ENCODE measurements at regions not wholly inside any gene's neighbourhood (a gene's known extent, or its start where the extent isn't known, plus 50 kb on each side); places are given as distances from the start of the nearest gene placed in this dataset.

GRCh38 chr20:41879123-41879522 lies 260.9 kb upstream of the CHD6 start:
- DNase-seq, result no peak

- DNase-seq, result no peak
These were observed 259.7 kb upstream of the CHD6 start for GRCh38 chr20:41877911-41878310.

DNA sequence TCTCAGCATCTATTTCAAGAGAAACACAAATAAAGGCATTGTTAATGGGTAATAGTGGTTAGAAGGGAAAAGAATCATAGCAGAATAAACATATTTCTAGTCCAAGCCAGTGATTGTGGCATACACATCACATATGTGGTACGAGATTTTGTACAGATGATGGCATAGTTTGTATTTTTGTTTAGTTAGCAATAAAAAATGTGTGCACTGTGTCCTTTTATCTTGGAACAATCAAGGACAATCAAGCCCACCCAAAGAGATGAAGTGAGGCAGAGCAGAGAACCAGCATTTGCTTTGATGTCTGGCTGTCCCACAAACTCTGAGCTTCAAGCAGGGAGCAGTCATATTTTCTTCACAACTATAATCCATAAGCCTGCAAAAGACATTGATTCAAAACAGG lies 256.5 kb upstream of the CHD6 start:
- DNase-seq, result no peak

DNA sequence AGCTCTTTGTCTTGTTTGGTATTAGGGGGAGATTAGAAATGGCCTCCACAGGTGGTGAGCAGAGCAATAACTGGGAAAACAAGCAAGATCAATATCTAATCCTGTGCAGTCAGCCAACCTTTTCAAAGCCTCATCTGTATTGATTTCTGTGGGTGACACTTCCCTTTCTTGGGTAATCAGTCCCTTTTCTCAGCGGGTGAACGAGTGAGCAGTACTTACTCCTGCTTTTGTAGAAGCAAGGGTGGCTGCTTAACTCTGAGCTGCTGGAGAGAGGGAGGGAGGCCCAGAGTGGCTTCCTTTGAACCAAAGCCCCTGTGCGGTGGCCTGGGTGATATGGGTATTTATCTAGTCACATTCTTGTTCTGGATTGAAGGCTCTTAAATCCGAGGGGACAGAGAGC lies 254.8 kb upstream of the CHD6 start:
- no peak for DNase-seq

- no peak for DNase-seq
These were observed 252.8 kb upstream of the CHD6 start for GRCh38 chr20:41870869-41871462.

DNA sequence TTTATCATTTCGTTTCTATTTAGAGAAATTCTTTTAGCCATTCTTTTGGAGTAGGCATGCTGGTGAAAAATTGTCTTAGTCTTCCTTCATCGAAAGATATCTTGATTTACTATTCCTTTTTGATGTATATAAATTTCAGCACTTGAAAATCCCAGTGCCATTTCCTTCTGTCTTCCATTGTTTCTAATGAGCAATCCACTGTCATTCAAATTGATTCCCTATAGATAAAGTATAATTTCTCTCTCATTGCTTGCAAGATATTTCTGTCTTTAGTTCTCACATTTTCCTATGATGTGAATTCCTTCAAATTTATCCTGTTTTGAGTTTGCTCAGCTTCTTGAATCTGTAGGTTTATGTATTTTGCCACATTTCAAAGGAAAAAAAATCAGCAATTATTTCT lies 251.1 kb upstream of the CHD6 start:
- DNase-seq, result no peak

- DNase-seq, result no peak
These were observed 247.8 kb upstream of the CHD6 start for GRCh38 chr20:41865938-41866337.

- DNase-seq, result no peak
These were observed 244.3 kb upstream of the CHD6 start for GRCh38 chr20:41862476-41862875.

GRCh38 chr20:41861772-41862422 lies 243.7 kb upstream of the CHD6 start:
- no peak for DNase-seq

- DNase-seq, result no peak
These were observed 236.6 kb upstream of the CHD6 start for GRCh38 chr20:41854765-41855164.

DNA sequence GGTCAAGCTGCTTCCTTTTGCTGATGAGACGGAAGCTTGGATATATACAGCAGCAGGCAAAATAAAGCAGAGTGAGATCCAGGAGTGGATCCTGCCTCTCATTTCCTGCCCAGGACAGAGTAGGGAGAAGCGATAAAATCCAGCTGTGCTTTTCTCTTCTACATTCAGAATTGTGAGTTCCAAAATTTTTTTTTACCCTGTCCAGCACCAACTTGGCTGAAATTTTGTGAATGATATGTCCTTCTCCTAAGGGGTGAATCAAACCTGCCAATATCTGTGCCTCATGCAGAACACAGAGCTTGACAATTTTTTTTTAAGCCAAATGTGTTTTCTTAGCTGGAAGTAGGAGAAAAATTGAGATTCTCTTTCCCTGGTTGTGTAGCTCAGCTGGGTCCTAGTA lies 235.6 kb upstream of the CHD6 start:
- DNase-seq, result no peak

DNA sequence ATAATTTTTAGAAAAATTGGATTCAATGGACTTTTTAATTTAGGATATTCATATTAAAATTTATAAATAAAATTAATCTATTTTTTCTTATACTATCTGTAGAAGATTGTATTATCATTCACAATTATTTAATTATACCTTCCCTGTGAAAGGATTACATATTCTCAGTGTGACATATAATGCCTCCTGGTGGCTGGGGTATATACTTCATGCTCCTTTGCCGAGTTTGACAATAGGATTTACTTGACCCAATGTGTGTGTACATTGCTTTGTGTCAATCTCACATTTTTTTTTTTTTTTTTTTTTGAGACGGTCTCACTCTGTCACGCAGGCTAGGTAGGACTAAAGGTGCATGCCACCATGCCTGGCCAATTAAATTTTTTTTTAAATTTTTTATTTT lies 230.0 kb upstream of the CHD6 start:
- DNase-seq, result no peak

- DNase-seq, result no peak
These were observed 219.6 kb upstream of the CHD6 start for GRCh38 chr20:41837669-41838224.

DNA sequence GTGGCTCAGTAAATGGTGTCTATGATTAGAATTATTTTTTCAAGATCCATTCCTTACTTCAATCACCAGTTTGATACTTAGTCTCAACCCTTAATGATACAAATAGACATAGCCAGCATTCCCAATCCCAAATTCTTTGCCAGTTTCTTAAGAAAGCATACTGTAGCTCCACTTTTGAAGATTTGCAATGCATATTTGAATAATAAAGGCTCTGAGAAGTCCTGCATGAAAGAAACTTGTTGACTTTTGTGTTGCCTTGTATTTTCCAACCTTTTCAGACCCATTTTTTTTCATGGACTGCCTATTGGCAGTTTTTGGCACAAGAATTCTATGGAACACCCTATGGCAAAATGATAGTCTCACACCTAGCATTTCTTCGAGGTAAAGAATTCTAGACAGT lies 215.6 kb upstream of the CHD6 start:
- DNase-seq, result no peak

DNA sequence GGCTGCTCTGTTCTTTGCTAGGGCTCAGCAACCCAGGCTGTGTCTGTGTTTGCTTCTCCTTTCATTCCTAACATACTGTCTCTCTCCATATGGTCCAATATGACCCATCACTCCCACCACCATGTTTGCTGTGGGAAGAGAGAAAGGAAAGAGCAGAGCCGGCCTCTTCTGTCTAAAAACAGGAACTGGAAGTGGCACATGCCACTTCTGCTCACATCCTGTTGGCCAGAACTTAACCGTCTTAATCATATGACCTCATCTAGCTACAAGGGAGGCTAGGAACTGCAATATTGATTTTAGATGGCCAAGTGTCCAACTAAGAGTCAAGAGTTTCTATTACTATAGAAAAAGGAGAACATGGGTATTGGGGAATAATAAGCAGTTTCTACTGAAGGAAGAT lies 212.5 kb upstream of the CHD6 start:
- DNase-seq, result no peak

DNA sequence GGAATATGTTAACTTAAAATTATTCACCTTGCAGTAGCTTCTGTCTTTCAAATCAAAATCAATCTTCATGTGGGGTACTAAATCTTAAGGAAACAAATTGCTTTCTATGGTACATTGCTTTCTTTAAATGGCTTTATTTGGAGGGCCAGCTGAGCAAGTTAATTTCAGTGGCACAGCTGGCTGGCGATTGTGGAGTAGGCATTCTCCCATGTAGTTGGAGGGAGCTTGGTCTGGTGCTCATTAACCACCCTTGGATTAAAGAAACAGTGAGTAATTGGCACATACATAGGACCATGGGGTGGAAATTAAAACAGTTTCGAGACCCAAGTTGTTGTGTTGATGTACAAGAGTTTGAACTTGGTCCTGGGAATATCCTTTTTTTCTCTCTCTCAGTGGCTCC lies 201.3 kb upstream of the CHD6 start:
- DNase-seq, result no peak

DNA sequence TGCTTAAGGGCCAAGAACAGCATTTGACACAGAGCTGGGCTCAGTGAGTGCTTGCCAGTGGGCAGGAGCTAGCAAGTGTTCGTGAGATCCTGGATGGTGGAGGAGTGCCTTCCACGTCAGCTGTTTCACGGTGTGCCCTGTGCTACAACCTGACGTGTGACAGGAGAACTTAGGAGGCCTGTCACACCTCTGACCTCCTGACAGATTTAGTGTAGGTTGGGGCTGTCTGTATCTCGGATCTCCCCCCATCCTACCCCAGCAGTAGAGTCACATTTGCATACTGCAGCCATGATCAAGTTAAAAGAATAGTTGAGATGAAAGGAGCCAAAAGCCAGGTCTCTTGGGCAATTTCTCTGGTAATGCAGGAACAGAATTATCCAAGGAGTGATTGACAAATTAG lies 200.8 kb upstream of the CHD6 start:
- DNase-seq, result no peak

DNA sequence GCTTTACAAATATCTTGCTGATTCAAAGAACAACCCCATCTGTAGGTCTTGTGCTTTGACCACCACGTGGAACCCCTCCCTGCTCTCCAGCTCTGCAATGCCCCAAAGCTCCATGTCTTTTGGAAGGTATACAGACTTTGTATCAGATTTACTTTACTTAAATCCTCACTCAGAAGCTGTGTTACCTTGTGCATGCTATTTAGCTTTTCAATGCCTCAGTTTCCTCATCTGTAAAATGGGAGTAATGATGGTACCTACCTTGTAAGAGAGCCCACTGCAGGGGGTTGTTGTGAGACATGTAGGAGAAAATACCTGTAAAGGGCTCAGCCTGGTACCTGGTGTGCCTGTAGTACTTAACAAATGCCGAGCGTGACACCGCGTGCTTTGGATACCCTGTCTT lies 200.2 kb upstream of the CHD6 start:
- no peak for DNase-seq

DNA sequence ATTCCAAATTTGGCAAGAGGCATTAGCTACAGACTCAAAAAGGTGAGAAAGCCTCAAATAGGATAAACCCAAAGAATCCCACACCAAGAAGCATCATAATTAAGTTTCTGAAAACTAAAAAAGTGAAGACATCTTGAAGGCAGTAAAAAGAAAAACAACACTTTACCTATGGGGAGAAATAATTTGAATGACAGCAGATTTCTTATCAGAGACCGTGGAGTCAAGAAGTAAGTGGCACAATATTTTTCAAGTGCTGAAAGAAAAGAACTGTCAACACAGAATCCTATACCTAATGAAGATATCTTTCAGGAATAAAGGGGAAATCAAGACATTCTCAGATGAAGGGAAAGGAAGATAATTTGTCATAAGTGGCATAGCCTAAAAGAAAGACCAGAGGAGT lies 193.3 kb upstream of the CHD6 start:
- DNase-seq, result no peak

GRCh38 chr20:41800040-41800439 lies 181.9 kb upstream of the CHD6 start:
- no peak for DNase-seq

DNA sequence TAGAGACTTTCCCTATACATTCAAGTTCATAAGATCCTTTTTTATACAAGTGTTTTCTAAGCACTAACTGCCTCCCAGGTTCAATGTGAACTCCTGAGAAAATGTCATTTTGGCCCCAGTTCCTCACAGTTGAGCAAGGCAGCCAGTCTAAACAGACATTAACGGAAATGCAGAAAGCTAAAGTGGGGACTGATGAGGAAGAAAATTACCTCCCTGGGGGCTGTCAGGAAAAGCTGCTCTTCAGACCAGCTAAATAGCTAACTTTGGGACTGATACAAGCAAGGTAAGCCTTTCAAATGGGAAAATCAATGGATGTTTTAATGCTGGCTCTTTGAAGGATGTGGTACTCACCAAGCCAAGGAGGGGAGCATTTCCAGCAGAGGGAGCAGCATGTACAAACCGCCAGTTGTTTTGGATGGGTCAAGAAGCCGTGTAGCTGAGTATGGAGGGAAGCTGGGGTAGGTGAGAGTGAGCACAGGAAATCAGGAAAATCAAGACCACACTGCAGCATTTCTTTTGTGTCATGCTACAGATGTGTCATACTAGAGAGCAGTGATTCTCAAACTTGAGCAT lies 180.8 kb upstream of the CHD6 start:
- no peak for DNase-seq

GRCh38 chr20:41786158-41786557 lies 168.0 kb upstream of the CHD6 start:
- DNase-seq, result no peak

- no peak for DNase-seq
These were observed 166.2 kb upstream of the CHD6 start for GRCh38 chr20:41784209-41784958.
